ENCODE measurements at regions not wholly inside any gene's neighbourhood (a gene's known extent, or its start where the extent isn't known, plus 50 kb on each side); places are given as distances from the start of the nearest gene placed in this dataset.
"Not testable (repeated sequence)": the region's sequence is repeated elsewhere in the genome, so short reads cannot be mapped to it uniquely, and the experiment has no call there.

DNA sequence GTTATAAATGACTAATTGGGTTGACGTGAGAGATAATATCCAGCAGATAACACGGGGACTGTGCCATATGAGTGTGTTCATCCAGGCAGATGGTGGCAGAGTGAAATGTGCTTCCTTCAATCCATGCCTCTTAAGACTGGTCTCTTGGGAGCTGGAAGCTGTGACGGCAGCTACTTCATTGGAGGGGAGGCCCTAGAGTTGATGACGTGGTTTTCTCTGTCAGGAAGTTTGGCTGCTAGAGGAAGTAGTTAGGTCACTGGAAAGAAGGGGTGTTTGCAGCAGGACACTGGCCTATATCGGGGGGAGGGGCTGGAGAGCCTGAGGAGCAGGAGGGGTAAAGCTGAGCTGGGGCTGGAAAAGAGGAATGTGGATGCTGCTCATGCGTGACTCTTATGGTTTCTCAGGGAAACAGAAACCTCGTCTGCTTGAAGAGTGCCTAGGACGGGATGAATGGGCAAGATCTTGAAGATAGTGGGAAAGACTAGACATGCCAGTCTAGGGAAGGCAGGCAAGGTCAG is 3051.6 kb downstream of the RPIA start:
- FAIRE-seq, result not testable (repeated sequence)

DNA sequence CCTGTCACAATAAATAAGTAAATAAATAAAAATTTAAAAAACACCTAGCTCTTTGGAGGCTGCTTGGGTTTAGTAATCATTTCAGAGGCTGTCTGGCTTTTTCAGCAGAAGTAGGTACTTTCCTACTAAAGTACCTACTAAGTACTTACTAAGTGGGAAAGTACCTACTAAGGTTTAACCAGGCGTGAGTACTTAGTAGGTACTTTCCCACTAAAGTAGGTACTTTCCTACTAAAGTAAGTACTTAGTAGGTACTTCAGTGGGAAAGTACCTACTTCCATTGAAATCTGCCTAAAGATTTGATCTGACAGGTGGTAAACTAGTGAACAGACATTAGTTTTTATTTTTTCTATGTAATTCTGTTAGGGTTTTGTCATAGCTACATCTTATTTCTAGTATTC is 3052.4 kb downstream of the RPIA start:
- FAIRE-seq; DNase-seq (ENCODE audit: insufficient read length, low spot score): not testable (repeated sequence)

More for the DNA sequence above, 3051.6 kb downstream of the RPIA start:
- DNase-seq (ENCODE audit: insufficient read length, low spot score), result not testable (repeated sequence)

DNA sequence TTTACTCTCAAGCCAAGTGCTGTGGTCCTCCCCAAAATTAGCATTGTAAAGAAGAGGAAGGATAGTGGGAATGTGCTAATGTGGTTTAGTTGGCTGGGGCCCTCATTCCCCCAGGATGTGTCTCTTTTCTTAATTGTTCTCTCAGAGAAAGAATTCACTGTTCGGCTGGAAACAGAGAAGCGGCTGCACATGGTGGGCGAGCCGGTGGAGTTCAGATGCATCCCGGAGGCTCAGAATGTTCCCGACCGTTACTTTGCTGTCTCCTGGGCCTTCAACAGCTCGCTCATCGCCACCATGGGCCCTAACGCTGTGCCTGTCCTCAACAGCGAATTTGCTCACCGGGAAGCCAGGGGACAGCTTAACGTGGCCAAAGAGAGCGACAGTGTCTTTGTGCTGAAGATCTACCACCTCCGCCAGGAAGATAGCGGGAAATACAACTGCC is 3053.2 kb downstream of the RPIA start:
- DNase-seq (ENCODE audit: insufficient read length, low spot score); FAIRE-seq: not testable (repeated sequence)

DNA sequence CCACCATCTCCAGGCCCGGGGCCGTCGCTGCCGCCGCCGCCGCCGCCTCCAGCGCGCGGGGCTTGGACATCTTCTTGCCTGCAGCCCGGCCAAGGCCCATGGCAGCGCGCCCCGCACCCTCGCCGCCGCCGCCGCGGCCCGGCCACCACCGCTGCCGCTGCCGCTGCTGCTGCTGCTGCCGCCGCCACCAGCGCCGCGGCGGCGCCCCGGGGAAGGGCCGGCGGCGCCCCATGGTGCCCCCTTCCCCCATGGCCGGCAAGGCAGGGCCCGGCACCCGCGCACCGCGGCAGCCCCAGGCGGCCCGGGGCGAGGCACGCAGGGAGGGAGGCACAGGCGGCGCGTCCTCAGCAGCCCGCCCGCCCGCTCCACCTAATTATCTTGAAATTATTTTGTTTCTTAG is 3057.4 kb downstream of the RPIA start:
- TF ChIP-seq POLR2A (IDR thresholded peaks at IDR 0.05; ENCODE audit: low read depth, low read length), result no peak
- no peak for DNase-seq (ENCODE audit: insufficient read length, low spot score)
- FAIRE-seq, result no peak

DNA sequence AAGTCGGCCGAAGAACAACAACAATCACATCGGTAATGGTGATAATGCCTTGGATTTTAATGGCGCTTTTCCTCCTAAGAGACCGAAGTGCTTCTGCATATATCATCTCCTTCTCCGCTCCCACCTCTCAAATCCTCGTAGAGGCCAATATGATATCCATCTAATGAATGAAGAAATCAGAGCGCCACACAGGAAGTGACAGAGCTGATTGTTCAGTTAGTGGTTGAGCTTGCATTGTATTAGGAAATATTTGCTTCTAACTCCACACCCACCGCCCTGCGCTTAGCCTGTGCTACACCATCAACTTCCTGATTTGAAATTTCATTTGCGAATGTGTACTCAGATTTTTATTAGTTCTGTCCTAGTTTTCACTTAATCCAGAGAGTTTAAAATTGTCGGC is 3058.2 kb downstream of the RPIA start:
- not testable (repeated sequence) for FAIRE-seq; DNase-seq (ENCODE audit: insufficient read length, low spot score)

DNA sequence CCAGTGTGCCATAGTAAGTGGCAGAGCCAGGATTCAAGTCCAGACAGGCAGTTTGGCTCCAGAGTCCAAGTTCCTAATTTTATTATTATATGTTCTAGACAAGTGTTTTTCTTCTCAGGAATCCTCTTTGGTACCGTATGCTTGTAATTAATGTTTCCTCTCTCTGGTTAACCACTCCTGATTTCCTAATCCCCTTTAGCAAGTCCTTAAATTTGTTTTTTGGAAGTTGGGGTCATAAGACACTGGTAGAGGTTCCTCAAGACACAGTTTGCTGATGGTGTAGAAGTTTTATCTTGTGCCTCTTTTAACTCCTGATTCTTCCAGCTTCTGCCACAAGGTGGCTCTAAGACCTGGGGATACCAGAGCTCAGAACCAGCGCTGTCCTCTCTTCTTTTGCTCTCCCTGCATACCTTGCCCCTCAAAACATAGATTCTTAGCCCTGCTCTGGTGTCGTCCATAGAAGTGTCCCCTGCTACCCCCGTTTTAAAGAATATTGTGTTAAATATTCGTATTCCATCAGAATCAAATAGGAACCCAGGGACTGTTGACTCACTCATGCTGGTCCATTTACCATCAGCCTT is 3068.0 kb downstream of the RPIA start:
- not testable (repeated sequence) for DNase-seq (ENCODE audit: insufficient read length, low spot score); FAIRE-seq

DNA sequence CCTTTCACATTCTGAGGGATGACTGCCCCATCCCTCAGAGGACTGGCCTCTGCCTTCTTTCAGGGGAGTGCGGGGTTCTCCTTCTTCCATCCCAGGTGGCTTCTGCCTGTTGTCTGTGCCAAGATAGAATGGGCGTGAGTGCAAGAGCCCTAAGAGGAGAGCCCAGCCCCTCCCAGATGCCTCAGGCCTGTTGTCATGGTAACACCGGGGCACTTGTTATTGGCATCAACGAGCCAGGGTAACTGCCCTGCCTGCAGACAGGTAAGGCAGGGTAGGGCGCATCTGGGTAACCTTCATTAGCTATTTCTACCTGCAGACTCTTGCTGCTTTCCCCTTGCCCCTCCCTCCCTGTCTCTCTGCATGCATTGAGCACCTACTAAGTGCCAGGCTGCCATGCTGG is 3069.2 kb downstream of the RPIA start:
- not testable (repeated sequence) for DNase-seq (ENCODE audit: insufficient read length, low spot score); FAIRE-seq

DNA sequence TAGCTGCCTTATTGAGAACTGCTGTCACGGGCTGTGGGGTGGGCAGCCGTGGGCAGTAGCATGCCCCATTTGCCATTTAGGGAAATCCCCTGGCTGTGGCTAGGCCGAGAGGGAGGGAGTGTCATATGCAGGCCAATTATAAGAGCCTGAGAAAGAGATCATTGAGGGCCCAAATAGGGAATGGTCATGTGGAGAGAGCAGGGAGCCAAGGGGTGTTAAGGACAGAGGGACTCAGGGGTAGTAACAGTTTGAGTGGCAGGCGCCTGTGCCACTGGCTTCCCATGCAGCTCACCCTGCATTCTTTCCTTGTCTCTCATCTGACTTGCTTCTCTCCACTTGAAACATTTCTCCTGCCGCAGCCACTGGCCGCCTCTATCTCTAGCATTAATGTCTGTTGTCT is 3070.8 kb downstream of the RPIA start:
- not testable (repeated sequence) for DNase-seq (ENCODE audit: insufficient read length, low spot score); FAIRE-seq

DNA sequence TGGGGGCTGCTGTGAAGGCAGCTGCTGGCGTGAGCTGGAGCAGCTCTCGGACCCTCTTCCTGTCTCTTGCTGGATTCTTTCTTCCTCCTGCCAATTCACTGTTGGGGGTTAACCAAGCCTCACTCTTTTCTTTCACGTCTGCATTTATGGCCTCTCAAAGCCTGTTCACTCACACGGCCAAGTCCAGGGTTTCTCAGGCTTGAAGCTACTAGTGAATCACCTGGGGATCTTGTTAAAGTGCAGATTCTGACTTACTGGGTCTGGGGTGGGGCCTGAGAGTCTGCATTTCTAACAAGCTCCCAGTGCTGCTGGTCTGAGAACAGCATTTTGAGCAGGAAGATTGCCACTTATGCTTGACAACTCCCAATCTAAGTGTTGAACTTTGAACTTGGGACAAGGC is 3072.2 kb downstream of the RPIA start:
- not testable (repeated sequence) for DNase-seq (ENCODE audit: insufficient read length, low spot score); FAIRE-seq

DNA sequence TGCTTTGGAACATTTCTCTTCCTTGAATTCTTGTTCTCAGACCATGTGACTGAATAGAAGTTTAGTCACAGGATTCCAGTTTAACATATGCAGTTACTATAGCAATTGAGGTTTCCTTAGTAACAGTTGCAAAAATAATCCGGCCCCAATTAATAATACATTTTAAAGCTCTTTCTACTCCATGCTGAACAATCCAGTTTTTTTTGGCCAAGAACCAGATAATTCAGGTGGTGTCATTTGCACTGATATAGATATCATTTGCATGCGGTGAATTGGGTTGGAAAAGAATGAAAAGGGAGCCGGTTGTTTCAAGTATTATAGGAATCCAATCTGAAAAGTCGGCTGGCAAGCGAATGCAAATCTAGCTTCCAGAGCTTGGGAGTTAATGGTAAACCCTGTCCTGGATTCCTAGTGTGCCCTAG is 3073.1 kb downstream of the RPIA start:
- DNase-seq (ENCODE audit: insufficient read length, low spot score); FAIRE-seq: not testable (repeated sequence)

DNA sequence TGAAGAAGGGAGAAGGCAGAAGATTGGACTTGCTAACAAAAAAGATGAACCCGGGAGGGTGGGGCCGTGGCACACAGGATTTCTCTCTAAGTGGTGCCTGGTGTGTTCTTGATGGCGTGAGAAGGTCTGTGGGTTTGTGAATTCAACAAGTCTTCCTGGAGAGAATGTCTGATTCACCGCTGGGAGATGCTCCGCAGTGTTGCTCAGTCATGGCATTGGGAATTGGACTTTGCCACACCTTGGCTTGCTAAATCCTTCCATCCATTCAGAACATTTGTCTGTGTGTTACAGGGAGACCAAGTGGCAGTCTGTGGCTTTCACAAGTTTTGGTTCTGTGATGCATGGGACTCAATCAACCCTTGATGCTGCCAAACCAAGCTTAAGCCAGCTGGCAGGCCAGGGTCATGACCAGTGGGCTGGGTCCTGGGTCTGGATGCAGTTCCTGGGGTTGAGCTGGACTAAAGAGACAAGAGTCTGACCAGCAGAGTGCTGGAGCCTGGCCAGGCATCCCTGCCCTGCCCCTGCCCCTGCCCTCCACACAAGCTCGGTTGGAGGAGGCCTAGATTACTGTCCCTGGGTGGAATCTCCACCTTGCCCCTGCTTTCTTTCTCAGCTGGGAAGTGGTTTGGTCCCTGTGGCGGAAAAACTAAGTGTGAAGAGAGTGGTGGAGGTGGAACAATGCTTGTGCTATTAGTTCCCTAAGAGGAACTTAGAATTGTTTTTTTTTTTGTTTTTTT is 3073.7 kb downstream of the RPIA start:
- not testable (repeated sequence) for FAIRE-seq; DNase-seq (ENCODE audit: insufficient read length, low spot score)

DNA sequence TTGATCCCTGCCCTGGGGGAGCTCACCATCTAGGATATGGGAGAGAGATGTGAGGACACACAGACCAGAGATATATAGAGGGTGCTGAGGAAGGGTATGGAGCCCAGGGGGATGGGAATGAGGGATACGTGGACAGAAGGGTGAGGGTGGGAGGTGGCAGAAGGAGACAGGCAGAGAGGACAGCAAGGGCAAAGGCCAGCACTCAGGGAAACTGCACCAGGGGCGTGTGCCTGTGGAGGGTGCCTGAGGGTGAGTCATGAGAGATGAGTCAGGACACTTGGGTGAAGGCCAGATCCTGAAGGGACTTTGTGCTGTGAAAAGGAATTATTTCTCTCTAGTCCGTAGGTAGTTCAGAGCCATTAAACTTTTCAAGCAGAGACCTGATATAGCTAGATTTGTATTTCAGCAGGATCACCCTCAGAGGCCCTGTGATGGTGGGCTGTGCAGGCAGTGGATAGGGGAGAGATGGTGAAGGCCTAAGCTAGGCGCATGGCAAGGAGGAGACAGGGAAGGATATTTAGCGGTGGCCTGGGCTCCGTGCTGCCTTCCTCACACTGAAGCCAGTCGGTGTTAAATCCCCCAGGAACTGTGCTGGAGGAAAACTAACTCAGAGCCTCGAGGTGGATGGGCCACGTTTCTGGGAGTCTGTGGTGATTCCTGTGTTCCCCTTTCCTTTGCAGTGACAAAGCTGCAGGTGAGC is 3075.0 kb downstream of the RPIA start:
- peak; percentile 86 for FAIRE-seq

DNA sequence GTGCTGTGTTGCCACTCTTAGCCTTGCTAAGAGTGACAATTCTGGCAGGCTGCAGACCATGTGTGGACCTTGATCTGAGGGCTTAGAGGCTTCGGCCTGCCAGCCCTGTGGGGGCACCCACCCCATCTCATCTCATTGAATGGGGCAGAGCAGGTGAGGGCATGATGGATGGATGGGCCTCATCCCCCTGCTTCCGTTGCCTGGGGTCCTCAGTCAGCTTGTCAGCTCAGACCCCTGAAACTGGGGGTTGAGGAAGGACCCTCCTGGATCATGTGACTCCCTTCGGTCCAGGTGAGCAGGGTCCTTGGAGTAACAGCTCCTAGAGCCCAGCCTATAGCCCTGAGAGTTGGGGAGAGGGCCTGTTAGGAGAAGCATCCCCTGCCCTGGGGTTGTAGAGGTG is 3076.8 kb downstream of the RPIA start:
- not testable (repeated sequence) for FAIRE-seq; DNase-seq (ENCODE audit: insufficient read length, low spot score)

More for the DNA sequence above, 3075.0 kb downstream of the RPIA start:
- peak; percentile 53 for DNase-seq (ENCODE audit: insufficient read length, low spot score)

DNA sequence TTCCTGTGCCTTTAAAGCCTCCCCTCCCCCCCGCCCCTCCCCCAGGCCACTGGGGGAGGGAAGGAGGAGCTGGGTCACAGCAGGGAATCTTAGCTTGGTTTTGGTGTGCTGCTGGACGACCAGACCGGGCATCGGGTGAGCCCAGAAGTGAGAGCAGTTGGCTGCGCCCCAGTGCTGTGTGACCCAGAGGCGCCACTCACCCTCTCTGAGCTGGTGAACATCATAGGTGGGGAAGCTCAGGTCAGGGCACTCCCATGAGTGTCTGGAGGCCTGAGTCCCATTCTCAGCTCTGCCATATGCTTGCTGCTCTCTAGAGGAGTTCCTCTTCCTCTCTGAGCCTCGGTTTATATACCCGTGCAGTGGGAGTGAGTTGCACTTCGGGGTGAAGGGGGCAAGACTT is 3077.5 kb downstream of the RPIA start:
- DNase-seq (ENCODE audit: insufficient read length, low spot score); FAIRE-seq: not testable (repeated sequence)

DNA sequence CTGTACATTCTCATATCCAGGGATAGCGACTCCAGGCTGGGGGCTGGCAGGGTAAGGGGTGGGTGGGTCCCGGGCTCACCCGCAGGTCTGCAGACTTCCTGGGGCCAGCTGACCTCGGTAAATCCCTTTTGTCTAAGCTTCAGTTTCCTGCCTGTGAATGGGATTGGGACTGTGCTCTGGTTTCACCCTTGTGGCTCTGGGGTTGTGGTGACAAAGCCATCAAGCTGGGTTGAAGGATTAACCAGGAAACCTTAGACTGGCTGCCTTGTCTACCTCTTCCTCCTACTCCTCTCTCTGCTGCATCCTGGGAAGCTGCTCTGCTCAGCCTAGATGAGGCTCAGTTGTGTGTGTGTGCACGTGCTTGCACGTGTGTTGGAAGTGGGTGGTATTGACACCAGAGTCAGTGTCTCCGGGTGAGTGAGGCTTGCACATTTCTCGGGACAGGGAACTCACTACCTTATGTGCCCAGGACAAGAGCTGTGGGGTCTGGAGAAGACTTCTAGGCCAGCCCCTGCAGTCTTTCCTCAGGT is 3078.6 kb downstream of the RPIA start:
- DNase-seq (ENCODE audit: insufficient read length, low spot score); FAIRE-seq: not testable (repeated sequence)

DNA sequence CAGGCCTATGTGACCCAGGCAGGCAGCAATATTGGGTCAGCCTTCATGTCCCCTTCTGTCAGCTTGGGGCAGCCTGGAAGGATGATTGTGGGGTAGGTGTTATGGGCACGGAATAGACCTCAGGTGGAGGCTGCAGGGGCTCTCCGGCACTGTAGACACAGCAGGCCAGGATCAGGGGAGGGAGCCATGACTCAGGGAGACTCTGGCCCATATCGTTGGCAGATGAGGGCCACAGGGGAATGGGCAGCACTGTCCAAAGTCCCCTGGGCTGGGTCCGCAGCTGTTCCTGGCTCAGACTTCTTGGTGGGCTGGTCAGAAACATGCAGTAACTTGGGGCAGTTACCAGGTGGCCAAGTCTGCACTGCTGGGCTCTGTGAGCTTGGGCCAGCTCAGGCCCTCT is 3080.1 kb downstream of the RPIA start:
- FAIRE-seq; DNase-seq (ENCODE audit: insufficient read length, low spot score): not testable (repeated sequence)

DNA sequence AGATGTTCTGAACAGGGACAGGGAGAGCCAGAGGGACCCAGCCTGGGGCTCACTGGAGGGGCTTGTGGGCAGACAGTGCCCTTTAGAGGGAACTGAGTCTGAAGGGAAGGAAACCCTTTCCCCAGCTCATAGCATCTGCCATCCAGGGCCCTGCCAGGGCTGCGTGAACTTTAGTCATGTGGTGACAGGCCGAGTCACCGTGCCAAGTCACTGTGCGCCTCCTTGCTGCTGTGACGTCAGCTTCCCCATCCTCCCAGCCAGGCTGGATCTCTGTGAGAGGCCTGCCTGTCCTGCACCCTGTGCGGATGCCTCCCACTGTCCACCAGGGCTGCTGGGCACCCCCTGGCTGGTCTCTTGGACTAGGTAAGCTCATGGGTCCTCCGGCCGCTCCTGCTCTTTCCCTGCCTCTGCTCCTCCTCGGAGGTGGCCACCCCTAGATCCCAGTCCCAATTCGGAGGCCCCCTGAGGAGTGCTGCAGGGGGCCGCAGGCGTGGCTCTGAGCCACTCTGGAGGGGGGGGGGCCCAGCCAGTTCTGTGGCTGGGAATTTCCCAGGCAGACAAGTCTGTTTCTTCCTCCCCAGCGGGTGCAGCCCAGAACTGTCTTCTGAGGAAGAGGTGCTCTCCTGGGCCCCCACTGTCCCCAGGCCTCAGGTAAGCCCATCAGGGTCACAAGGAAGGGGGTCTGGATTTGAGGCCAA is 3080.9 kb downstream of the RPIA start:
- FAIRE-seq; DNase-seq (ENCODE audit: insufficient read length, low spot score): not testable (repeated sequence)

DNA sequence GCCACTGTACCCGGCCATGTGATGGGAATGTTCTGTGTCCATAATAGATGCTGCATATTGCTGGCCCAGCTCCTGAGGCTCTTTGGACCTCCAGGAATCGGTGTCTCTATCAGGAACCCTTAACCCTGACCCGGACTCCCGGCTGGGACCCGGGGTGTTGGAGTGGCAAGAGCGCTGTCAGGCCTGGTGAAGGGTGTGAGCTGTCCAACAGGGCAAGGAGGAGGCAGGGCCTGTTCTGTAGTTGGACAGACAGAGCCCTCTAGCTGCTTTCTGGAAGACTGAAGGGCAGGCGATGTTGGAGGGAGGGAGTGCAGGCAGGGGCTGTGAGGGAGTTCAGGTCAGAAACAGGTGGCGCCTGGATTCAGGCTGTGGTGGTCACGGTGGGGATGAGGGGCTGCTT is 3082.3 kb downstream of the RPIA start:
- not testable (repeated sequence) for DNase-seq (ENCODE audit: insufficient read length, low spot score); FAIRE-seq

DNA sequence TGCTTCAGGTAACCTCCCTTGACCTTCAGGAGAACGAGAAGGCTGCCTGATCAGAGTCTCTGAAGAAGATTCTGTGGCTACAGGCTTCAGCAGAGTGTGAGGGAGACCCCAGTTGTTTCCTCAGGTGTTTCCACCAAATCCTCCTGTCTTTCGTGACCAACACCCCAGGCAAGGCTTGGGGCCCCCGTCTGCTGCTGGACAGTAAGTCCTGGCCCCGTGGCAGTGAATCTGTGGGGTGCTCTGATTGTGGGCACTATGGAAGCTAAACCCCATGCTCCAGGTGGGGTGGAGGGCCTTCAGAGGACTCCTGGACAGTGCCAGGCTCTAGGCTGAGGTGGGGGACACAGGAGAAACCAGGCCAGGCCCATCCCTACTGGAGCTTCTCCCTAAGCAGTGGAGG is 3083.7 kb downstream of the RPIA start:
- not testable (repeated sequence) for FAIRE-seq; DNase-seq (ENCODE audit: insufficient read length, low spot score)

DNA sequence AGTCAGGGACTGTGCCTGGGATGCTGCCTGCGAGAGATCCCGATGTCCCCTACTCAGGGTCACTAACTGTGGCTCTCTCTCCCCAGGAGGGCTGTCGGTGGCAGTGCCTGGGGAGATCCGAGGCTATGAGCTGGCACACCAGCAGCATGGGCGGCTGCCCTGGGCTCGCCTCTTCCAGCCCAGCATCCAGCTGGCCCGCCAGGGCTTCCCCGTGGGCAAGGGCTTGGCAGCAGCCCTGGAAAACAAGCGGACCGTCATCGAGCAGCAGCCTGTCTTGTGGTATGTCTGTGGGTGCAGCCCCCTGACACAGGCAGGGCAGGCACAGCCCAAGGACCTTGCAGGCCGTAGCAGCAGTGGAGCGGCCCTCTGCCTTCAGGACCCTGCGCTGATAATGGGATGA is 3088.9 kb downstream of the RPIA start:
- not testable (repeated sequence) for DNase-seq (ENCODE audit: insufficient read length, low spot score); FAIRE-seq

All from H54 (cell line).